Esophagus muscularis mucosa (tissue), 4 donors: ENCODE measurements at regions not wholly inside any gene's neighbourhood (a gene's known extent, or its start where the extent isn't known, plus 50 kb on each side); places are given as distances from the start of the nearest gene placed in this dataset.

Experiments
- EP300 ChIP-seq: sonication (generic); formaldehyde crosslinking; IDR thresholded peaks from one replicate; pipeline ENCODE4 v1.6.1; 2017; ENCODE audit warnings: antibody characterized with exemption
- POLR2A ChIP-seq: fragments of 450-650 bp; IDR thresholded peaks from one replicate; pipeline ENCODE4 v1.6.1; 2017; ENCODE audit warnings: antibody characterized with exemption, moderate library complexity, mild to moderate bottlenecking, low read depth
- POLR2AphosphoS5 ChIP-seq, 2 donors: sonication (generic); formaldehyde crosslinking; IDR thresholded peaks; one replicate each; pipeline ENCODE4 v1.6.1; 2017; ENCODE audit warnings: antibody characterized with exemption in 2 of 2
- TF ChIP-seq, protein P1 (sequence below), 3 experiments: fragments of 200-600 bp in 2 of 3; fragments of 450-650 bp in 1 of 3; sonication (generic) in 2 of 3; IDR thresholded peaks; one replicate each; pipeline ENCODE4 v1.5.1; 2017 to 2019; ENCODE audit warnings: antibody characterized with exemption in 3 of 3, mild to moderate bottlenecking in 2 of 3, moderate library complexity in 1 of 3

DNA sequence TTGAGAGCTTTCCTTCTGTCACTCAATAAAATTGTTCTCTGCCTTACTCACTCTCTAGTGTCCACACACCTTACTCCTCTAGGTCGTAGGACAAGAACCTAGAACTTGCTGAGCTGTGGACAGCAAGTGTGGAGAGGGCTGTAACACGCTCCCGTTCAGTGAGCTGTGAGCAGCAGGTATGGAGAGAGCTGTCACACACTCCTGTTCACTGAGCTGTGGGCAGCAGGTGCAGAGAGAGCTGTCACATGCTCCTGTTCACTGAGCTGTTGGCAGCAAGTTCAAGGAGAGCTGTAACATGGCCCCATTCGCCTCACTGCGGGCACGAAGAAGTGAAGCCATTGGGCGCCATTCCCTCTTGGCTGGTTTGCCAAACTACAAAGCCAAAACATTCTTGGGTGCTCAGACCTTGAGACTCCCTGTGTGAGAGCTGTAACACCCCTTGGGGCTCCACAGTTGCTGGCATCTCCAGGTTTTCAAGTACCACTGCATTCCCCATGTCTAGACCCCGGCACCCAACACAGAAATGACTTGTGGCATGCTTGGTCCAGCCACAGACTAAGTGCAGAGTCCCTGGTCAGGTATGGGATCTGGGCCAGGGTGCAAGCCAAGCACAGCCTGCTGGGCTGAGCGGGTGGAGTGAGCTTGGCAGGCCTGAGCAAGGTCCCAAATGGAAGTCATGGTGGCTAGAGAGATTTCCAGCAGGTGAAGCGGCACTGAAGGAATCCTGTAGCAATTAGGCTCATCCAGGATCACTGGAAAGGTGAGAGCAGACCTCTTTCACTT, 608.0 kb upstream of the CDH8 start:
- TF ChIP-seq EP300 (no peak), POLR2AphosphoS5 (IDR thresholded peaks at IDR 0.05) (no peak), POLR2A (no peak)
- TF ChIP-seq, protein P1, sequence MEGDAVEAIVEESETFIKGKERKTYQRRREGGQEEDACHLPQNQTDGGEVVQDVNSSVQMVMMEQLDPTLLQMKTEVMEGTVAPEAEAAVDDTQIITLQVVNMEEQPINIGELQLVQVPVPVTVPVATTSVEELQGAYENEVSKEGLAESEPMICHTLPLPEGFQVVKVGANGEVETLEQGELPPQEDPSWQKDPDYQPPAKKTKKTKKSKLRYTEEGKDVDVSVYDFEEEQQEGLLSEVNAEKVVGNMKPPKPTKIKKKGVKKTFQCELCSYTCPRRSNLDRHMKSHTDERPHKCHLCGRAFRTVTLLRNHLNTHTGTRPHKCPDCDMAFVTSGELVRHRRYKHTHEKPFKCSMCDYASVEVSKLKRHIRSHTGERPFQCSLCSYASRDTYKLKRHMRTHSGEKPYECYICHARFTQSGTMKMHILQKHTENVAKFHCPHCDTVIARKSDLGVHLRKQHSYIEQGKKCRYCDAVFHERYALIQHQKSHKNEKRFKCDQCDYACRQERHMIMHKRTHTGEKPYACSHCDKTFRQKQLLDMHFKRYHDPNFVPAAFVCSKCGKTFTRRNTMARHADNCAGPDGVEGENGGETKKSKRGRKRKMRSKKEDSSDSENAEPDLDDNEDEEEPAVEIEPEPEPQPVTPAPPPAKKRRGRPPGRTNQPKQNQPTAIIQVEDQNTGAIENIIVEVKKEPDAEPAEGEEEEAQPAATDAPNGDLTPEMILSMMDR (IDR thresholded peaks at IDR 0.05), result no peak
